CD4-positive, alpha-beta T cell (primary cell): ENCODE measurements at regions not wholly inside any gene's neighbourhood (a gene's known extent, or its start where the extent isn't known, plus 50 kb on each side); places are given as distances from the start of the nearest gene placed in this dataset.

Source experiments
- ATAC-seq: fragments of 200-7000 bp; cut with Tn5 transposase; one replicate; pipeline ENCODE4 v1.10.0; 2022; ENCODE audit warnings: mild to moderate bottlenecking; ENCODE audit not compliant: poor library complexity
- CTCF ChIA-PET: fragments of 350-600 bp; sonication (Branson Sonifier 250); formaldehyde crosslinking; loops from one replicate; lab custom pipeline; 2021; ENCODE audit warnings: antibody characterized with exemption, inconsistent platforms; lab: Charles Lee
- POLR2A ChIA-PET: fragments of 350-600 bp; sonication (Branson Sonifier 250); formaldehyde crosslinking; loops from one replicate; lab custom pipeline; 2021; ENCODE audit warnings: antibody characterized with exemption, inconsistent platforms; lab: Charles Lee
- DNase-seq, 14 experiments: peaks; one replicate each; pipeline ENCODE4 v3.0.0-alpha.2; 2013 to 2020; ENCODE audit warnings: mixed read lengths in 2 of 14
- H3K27ac ChIP-seq, 2 donors: one replicate each; pipeline versions ENCODE4 v1.5.1 to v1.7.0; 2013; ENCODE audit warnings: low read length in 2 of 2, low read depth in 1 of 2, mild to moderate bottlenecking in 1 of 2
- H3K27me3 ChIP-seq, 2 experiments: 1 replicate in 1 of 2; 2 replicates in 1 of 2; pipeline versions ENCODE4 v1.6.1 to v1.7.0; 2013; ENCODE audit warnings: low read length in 2 of 2, control low read depth in 1 of 2, mild to moderate bottlenecking in 1 of 2, moderate library complexity in 1 of 2; ENCODE audit not compliant: insufficient read depth in 2 of 2, control insufficient read depth in 1 of 2
- H3K36me3 ChIP-seq: one replicate; pipeline ENCODE4 v1.6.1; 2013; ENCODE audit warnings: low read length, control low read depth; ENCODE audit not compliant: insufficient read depth
- H3K4me1 ChIP-seq: one replicate; pipeline ENCODE4 v1.6.1; 2013; ENCODE audit warnings: low read length, control low read depth; ENCODE audit not compliant: insufficient read depth
- H3K4me3 ChIP-seq: one replicate; pipeline ENCODE4 v1.5.1; 2013; ENCODE audit warnings: mild to moderate bottlenecking, low read length, moderate library complexity
- H3K9me3 ChIP-seq, 2 experiments: 1 replicate in 1 of 2; 2 replicates in 1 of 2; pipeline versions ENCODE4 v1.6.1 to v1.7.0; 2013; ENCODE audit warnings: low read length in 2 of 2, mild to moderate bottlenecking in 2 of 2, control low read depth in 1 of 2, moderate library complexity in 1 of 2; ENCODE audit not compliant: control insufficient read depth in 1 of 2, insufficient read depth in 1 of 2
- H3K27ac Mint-ChIP-seq: one replicate; pipeline ENCODE4 v1.8.0; 2020; ENCODE audit warnings: mixed read lengths
- H3K27me3 Mint-ChIP-seq: one replicate; pipeline ENCODE4 v1.8.0; 2021; ENCODE audit warnings: mixed read lengths
- H3K36me3 Mint-ChIP-seq: one replicate; pipeline ENCODE4 v1.8.0; 2021; ENCODE audit warnings: low read depth, mixed read lengths
- H3K4me1 Mint-ChIP-seq: one replicate; pipeline ENCODE4 v1.8.0; 2021; ENCODE audit warnings: low read depth, mixed read lengths
- H3K4me3 Mint-ChIP-seq: one replicate; pipeline ENCODE4 v1.8.0; 2020; ENCODE audit warnings: mild to moderate bottlenecking, mixed read lengths
- H3K9me3 Mint-ChIP-seq: one replicate; pipeline ENCODE4 v1.8.0; 2020; ENCODE audit warnings: mixed read lengths
- intact Hi-C, 2 experiments: fragments of 100-400 bp; cut with DNase I in 1 of 2; cut with micrococcal nuclease in 1 of 2; formaldehyde crosslinking; loops; one replicate each; pipeline versions ENCODE4 v1.15.1 to v1.9.0; 2023 to 2025; cut with DNase I, micrococcal nuclease
- TF ChIP-seq, protein P1 (sequence below): fragments of 200-600 bp; IDR thresholded peaks from one replicate; pipeline ENCODE4 v1.8.0; 2022; ENCODE audit warnings: antibody characterized with exemption, mild to moderate bottlenecking

DNA sequence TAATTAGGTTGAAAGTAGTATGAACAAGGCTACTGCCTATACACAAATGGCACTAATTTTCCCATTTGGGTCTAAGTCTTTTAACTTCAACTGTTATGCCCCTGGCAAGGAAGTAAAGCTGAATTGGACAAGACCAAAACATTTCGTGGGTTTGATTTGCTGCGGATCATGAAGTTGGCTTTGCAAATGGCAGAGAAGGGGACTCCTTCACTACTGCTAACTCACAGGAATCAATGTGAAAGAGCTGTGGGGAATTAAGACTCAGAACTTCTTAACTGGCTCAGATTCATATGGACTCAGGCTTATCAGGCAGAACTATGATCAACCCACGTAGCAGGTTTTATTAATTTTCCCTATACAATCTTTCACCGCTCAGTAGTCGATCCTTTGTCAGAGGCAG, 73.8 kb upstream of the IFNE start:
- TF ChIP-seq, protein P1, sequence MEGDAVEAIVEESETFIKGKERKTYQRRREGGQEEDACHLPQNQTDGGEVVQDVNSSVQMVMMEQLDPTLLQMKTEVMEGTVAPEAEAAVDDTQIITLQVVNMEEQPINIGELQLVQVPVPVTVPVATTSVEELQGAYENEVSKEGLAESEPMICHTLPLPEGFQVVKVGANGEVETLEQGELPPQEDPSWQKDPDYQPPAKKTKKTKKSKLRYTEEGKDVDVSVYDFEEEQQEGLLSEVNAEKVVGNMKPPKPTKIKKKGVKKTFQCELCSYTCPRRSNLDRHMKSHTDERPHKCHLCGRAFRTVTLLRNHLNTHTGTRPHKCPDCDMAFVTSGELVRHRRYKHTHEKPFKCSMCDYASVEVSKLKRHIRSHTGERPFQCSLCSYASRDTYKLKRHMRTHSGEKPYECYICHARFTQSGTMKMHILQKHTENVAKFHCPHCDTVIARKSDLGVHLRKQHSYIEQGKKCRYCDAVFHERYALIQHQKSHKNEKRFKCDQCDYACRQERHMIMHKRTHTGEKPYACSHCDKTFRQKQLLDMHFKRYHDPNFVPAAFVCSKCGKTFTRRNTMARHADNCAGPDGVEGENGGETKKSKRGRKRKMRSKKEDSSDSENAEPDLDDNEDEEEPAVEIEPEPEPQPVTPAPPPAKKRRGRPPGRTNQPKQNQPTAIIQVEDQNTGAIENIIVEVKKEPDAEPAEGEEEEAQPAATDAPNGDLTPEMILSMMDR, result no peak
- peaks cover 27% of the 10 kb centered on the region for H3K4me1 Mint-ChIP-seq
- peaks cover 7% of the 10 kb centered on the region for H3K36me3 Mint-ChIP-seq
- no peak overlapping the region for H3K27ac Mint-ChIP-seq
- ChIA-PET POLR2A (no interaction called here), CTCF (no interaction called here)
- Histone ChIP-seq H3K27me3 (peaks cover 7 to 45% of the 10 kb centered on the region in 2 experiments), H3K4me1 (peaks cover 16% of the 10 kb centered on the region), H3K36me3 (no peaks in the 10 kb centered on the region), H3K27ac (no peak overlapping the region), H3K9me3 (no peaks in the 10 kb centered on the region), H3K4me3 (no peak overlapping the region)
- H3K4me3 Mint-ChIP-seq, result no peak overlapping the region
- no peak for DNase-seq
- no peak for ATAC-seq
- H3K27me3 Mint-ChIP-seq, result peaks cover 55% of the 10 kb centered on the region
- no peaks in the 10 kb centered on the region for H3K9me3 Mint-ChIP-seq
- intact Hi-C loops, result loop anchor here (10.0 kb wide), 2 partner anchors 61 to 221 kb away; partner anchors contain the start of gene KLHL9 (in 1 of the 2)

DNA sequence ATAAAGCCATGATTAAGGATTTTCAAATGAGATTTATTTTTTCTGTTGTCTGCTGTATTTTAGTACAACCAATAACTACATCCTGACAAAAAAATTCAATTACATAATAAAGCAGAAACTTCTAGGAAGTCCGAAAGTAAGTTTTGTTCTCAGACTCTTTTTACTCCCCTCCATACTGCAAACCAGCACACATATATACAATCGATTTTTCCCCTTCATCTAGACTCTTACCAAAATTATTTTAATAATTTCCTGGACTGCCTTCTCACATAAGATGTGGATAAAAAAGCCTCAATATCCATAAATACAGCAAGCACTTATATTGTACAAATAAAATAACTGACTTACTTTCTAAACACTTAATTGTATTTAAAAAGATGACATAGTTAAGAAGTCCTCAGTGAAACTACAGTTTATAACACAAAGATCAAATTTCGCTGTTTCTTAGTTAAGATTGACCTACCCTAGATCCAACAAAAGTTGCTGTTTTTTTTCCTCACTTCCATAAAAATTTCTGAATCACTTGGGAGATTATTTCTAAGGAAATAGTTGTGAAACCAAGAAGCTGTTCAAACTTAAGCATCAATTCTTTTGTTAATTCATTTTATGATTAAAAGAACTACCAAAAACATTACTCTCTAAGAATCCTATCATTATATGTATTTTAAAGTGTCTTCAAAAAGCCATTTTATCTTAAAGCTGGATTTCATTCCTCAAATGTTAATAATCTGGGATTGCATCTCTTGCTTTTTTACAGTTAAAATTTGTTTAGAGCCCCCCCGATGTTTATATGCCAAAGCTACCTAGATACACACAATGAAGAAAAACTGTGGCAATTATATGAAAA, 74.7 kb upstream of the IFNE start:
- H3K27ac Mint-ChIP-seq, result no peak overlapping the region
- H3K36me3 ChIP-seq, result no peaks in the 10 kb centered on the region
- TF ChIP-seq, protein P1, result no peak
- H3K27ac ChIP-seq, result no peak overlapping the region
- H3K4me3 Mint-ChIP-seq, result peak overlapping the region; percentile 11
- ChIA-PET POLR2A (no interaction called here), CTCF (no interaction called here)
- DNase-seq (no peak), ATAC-seq (no peak)
- peaks cover 7 to 45% of the 10 kb centered on the region in 2 experiments for H3K27me3 ChIP-seq
- H3K4me3 ChIP-seq, result no peak overlapping the region
- peaks cover 55% of the 10 kb centered on the region for H3K27me3 Mint-ChIP-seq
- peaks cover 19% of the 10 kb centered on the region for H3K4me1 Mint-ChIP-seq
- H3K36me3 Mint-ChIP-seq, result peaks cover 7% of the 10 kb centered on the region
- intact Hi-C loops, result loop anchor here (10.0 kb wide), 2 partner anchors 62 to 222 kb away; partner anchors contain the start of gene KLHL9 (in 1 of the 2)
- H3K4me1 ChIP-seq, result peaks cover 16% of the 10 kb centered on the region
- no peaks in the 10 kb centered on the region for H3K9me3 Mint-ChIP-seq
- H3K9me3 ChIP-seq, result no peaks in the 10 kb centered on the region

DNA sequence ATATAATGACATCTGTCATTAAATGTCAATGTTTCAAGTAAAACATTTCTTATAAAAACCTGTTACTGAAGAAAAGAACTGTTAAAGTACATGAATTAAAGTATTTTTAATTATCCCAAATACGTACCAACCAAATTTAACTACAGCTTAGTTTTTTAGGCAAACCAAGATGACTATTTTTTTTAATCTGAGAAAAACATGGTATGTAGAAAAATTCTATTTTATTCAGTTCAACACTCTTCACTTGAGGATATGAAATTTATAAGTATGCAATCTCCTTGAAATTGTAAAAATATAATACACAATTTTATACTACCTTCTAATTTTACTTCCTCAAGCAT, 75.3 kb upstream of the IFNE start:
- Mint-ChIP-seq H3K27me3 (peaks cover 52% of the 10 kb centered on the region), H3K27ac (no peak overlapping the region), H3K9me3 (no peaks in the 10 kb centered on the region), H3K36me3 (peaks cover 7% of the 10 kb centered on the region), H3K4me3 (peak overlapping the region; percentile 11), H3K4me1 (peaks cover 19% of the 10 kb centered on the region)
- Histone ChIP-seq H3K36me3 (no peaks in the 10 kb centered on the region), H3K4me3 (no peak overlapping the region), H3K9me3 (no peaks in the 10 kb centered on the region), H3K27ac (no peak overlapping the region), H3K27me3 (peaks cover 7 to 45% of the 10 kb centered on the region in 2 experiments), H3K4me1 (peaks cover 16% of the 10 kb centered on the region)
- DNase-seq (no peak), ATAC-seq (no peak)
- TF ChIP-seq, protein P1, result no peak
- intact Hi-C loops, result loop anchor here (10.0 kb wide), 2 partner anchors 63 to 223 kb away; partner anchors contain the start of gene KLHL9 (in 1 of the 2)
- POLR2A ChIA-PET, result interaction anchor here (0.6 kb wide), 1 partner anchor 396 kb away, joined by 3 read pairs; no protein-coding TSS in a partner anchor
- CTCF ChIA-PET, result no interaction called here
